ENCODE measurements at regions not wholly inside any gene's neighbourhood (a gene's known extent, or its start where the extent isn't known, plus 50 kb on each side); places are given as distances from the start of the nearest gene placed in this dataset.

DNA sequence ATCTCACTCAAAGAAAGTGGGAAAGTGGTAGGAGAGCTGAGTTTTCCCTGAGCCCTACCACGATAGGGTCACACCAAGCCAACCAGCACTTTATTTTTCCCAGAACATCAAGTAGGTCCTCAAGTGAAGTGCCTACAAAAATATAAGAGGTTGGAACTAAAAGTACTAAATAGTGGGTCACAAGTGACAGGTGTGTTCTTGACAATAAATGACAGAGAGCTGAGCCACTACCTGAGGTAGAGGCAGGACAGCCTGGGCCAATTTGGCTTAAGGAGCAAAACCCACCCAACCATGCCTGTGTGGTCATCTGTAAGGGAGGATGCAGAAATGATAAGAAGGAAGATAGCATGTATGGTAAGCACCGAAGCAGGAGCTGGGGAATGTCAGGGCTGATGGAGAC lies 154.8 kb upstream of the SSTR4 start:
- intact Hi-C loops (cut with DNase I; ENCODE audit: low total_unique reads), result no loop called here
- no peak for TF ChIP-seq POLR2A (IDR thresholded peaks at IDR 0.05)
- TF ChIP-seq, protein P1, sequence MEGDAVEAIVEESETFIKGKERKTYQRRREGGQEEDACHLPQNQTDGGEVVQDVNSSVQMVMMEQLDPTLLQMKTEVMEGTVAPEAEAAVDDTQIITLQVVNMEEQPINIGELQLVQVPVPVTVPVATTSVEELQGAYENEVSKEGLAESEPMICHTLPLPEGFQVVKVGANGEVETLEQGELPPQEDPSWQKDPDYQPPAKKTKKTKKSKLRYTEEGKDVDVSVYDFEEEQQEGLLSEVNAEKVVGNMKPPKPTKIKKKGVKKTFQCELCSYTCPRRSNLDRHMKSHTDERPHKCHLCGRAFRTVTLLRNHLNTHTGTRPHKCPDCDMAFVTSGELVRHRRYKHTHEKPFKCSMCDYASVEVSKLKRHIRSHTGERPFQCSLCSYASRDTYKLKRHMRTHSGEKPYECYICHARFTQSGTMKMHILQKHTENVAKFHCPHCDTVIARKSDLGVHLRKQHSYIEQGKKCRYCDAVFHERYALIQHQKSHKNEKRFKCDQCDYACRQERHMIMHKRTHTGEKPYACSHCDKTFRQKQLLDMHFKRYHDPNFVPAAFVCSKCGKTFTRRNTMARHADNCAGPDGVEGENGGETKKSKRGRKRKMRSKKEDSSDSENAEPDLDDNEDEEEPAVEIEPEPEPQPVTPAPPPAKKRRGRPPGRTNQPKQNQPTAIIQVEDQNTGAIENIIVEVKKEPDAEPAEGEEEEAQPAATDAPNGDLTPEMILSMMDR (IDR thresholded peaks at IDR 0.05 in 8 of 11, conservative IDR thresholded peaks at IDR 0.05 in 3 of 11), result no peak
- TF ChIP-seq POLR2AphosphoS5 (IDR thresholded peaks at IDR 0.05), result no peak
- WGBS, 5 donors, result 75 to 92% (median 85%) methylated on average over 2 of the region's 2 CpGs

DNA sequence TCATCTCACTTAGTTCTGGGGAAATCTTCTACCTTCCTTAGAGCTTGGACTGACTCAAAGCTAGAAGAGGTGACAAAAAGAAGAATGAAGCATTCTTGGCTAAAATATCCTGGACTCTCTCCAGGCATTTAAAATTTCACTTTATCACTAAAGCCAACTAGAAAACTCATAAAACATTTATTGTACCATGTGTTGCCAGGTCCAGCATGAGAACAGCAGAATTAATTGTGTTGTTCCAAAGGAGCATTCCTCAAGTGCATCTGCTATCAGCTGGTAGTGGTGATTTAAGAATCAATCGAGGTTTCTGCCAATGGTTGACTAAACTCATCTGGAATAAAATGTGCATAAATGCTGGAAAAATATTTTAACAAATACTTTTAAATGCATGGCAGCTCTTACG lies 147.3 kb upstream of the SSTR4 start:
- DNase-seq, result no peak
- intact Hi-C loops (cut with DNase I; ENCODE audit: low total_unique reads), result no loop called here
- H3K9me3 ChIP-seq, result no peaks in the 10 kb centered on the region
- no peaks in the 10 kb centered on the region for H3K27me3 ChIP-seq (replicated peaks in 1 of 7)
- TF ChIP-seq POLR2AphosphoS5 (IDR thresholded peaks at IDR 0.05), result no peak
- TF ChIP-seq POLR2A (IDR thresholded peaks at IDR 0.05), result no peak
- TF ChIP-seq, protein P1 (IDR thresholded peaks at IDR 0.05 in 8 of 11, conservative IDR thresholded peaks at IDR 0.05 in 3 of 11), result no peak
- H3K4me1 ChIP-seq, result no peaks in the 10 kb centered on the region
- H3K4me3 ChIP-seq, result no peak overlapping the region
- 73 to 93% (median 82%) methylated on average over 2 of the region's 2 CpGs for WGBS, 5 donors
- no peaks in the 10 kb centered on the region for H3K36me3 ChIP-seq
- no peak overlapping the region for H3K27ac ChIP-seq

More for the DNA sequence above, 154.8 kb upstream of the SSTR4 start:
- Histone ChIP-seq H3K27me3 (replicated peaks in 1 of 7) (no peaks in the 10 kb centered on the region), H3K9me3 (no peaks in the 10 kb centered on the region), H3K27ac (no peak overlapping the region), H3K36me3 (no peaks in the 10 kb centered on the region), H3K4me1 (no peaks in the 10 kb centered on the region), H3K4me3 (no peak overlapping the region)
- DNase-seq, result no peak

DNA sequence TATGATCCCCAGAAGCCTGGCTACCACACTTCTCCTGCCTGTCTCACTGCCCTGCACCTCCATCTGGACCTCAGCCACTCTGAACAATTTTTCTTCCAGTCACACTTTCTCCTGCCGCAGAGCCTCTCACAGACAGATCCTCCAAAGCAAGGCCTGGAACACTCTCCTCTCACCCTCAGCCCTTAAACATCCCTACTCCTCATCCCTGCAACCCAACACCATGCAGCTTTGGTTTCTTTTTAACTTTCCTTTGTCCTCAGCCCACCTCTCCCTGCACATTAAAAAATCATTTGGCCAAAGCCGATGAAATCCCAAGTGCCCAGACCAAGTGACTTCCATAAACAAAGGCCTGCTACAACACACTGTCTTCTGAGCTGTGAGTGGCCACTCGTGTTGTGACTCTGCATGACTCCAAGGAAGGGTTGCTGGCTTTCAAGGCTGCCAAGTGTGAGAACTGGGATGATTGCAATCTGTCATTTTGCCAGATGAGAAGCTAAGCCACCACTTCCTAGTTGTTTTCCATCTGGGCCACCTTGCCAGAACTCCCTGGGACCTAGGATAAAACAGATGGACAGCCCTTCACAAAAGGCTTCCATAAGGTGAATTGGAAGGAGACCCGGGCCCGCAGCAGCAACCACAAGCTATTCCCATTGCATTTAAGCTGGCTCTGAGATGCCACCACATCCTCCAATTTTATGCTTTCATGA lies 144.4 kb upstream of the SSTR4 start:
- TF ChIP-seq POLR2A (IDR thresholded peaks at IDR 0.05) (no peak), POLR2AphosphoS5 (IDR thresholded peaks at IDR 0.05) (no peak)
- TF ChIP-seq, protein P1 (IDR thresholded peaks at IDR 0.05 in 8 of 11, conservative IDR thresholded peaks at IDR 0.05 in 3 of 11), result no peak
- intact Hi-C loops (cut with DNase I; ENCODE audit: low total_unique reads), result no loop called here
- Histone ChIP-seq H3K9me3 (no peaks in the 10 kb centered on the region), H3K36me3 (no peaks in the 10 kb centered on the region), H3K27me3 (replicated peaks in 1 of 7) (no peaks in the 10 kb centered on the region), H3K27ac (no peak overlapping the region), H3K4me3 (no peak overlapping the region), H3K4me1 (no peaks in the 10 kb centered on the region)
- WGBS, 5 donors, result 82 to 93% (median 89%) methylated on average over 5 of the region's 5 CpGs
- no peak for DNase-seq

DNA sequence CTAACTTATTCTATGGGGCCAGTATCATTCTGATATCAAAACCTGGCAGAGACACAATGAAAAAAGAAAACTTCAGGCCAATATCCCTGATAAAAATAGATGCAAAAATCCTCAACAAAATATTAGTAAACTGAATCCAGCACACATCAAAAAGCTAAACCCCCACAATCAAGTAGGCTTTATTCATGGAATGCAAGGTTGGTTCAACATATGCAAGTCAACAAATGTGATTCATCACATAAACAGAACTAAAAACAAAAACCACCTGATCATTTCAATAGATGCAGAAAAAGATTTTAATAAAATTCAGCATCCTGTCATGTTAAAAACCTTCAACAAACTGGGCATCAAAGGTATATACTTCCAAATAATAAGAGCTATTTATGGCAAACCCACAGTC lies 133.9 kb upstream of the SSTR4 start:
- H3K9me3 ChIP-seq, result peaks cover 0 to 34% (median 18%) of the 10 kb centered on the region in 8 donors
- no peaks in the 10 kb centered on the region for H3K27me3 ChIP-seq (replicated peaks in 1 of 7)
- TF ChIP-seq POLR2AphosphoS5 (IDR thresholded peaks at IDR 0.05), result no peak
- no peak for TF ChIP-seq POLR2A (IDR thresholded peaks at IDR 0.05)
- TF ChIP-seq, protein P1 (IDR thresholded peaks at IDR 0.05 in 8 of 11, conservative IDR thresholded peaks at IDR 0.05 in 3 of 11), result no peak
- H3K4me3 ChIP-seq, result no peak overlapping the region
- intact Hi-C loops (cut with DNase I; ENCODE audit: low total_unique reads), result no loop called here
- H3K27ac ChIP-seq, result no peak overlapping the region
- no peaks in the 10 kb centered on the region for H3K36me3 ChIP-seq
- no peak for DNase-seq
- no peaks in the 10 kb centered on the region for H3K4me1 ChIP-seq
